ENCODE measurements at regions not wholly inside any gene's neighbourhood (a gene's known extent, or its start where the extent isn't known, plus 50 kb on each side); places are given as distances from the start of the nearest gene placed in this dataset.

GRCh38 chr1:216833509-216833908 is 110.3 kb upstream of the ESRRG start:
- H3K9me3 ChIP-seq (ENCODE audit: control insufficient read depth, low read length) = no peaks in the 10 kb centered on the region
- H3K4me3 ChIP-seq (ENCODE audit: low read length in 2 of 2) = no peak overlapping the region
- ATAC-seq (ENCODE audit: low FRiP score) (no peak), DNase-seq (no peak)
- H3K4me1 ChIP-seq (ENCODE audit: control insufficient read depth in 1 of 2, insufficient read depth in 2 of 2, low read length in 2 of 2) = no peaks in the 10 kb centered on the region
- WGBS, 2 donors = 76 to 83% methylated on average over 4 of the region's 4 CpGs
- intact Hi-C loops (cut with DNase I) = no loop called here
- no peaks in the 10 kb centered on the region for H3K36me3 ChIP-seq (ENCODE audit: control insufficient read depth in 1 of 2, insufficient read depth in 2 of 2, low read length in 1 of 2)
- H3K27me3 ChIP-seq (ENCODE audit: control insufficient read depth in 1 of 2, insufficient read depth in 2 of 2, low read length in 1 of 2) = no peaks in the 10 kb centered on the region
- H3K27ac ChIP-seq (ENCODE audit: low read depth in 1 of 2, low read length in 2 of 2) = no peak overlapping the region

GRCh38 chr1:216832192-216832591 is 109.0 kb upstream of the ESRRG start:
- ATAC-seq (ENCODE audit: low FRiP score) (no peak), DNase-seq (no peak)
- 54 to 60% methylated on average over 3 of the region's 3 CpGs for WGBS, 2 donors
- Histone ChIP-seq H3K36me3 (ENCODE audit: control insufficient read depth in 1 of 2, insufficient read depth in 2 of 2, low read length in 1 of 2) (no peaks in the 10 kb centered on the region), H3K4me1 (ENCODE audit: control insufficient read depth in 1 of 2, insufficient read depth in 2 of 2, low read length in 2 of 2) (no peaks in the 10 kb centered on the region), H3K27me3 (ENCODE audit: control insufficient read depth in 1 of 2, insufficient read depth in 2 of 2, low read length in 1 of 2) (no peaks in the 10 kb centered on the region), H3K4me3 (ENCODE audit: low read length in 2 of 2) (no peak overlapping the region), H3K9me3 (ENCODE audit: control insufficient read depth, low read length) (no peaks in the 10 kb centered on the region), H3K27ac (ENCODE audit: low read depth in 1 of 2, low read length in 2 of 2) (no peak overlapping the region)
- intact Hi-C loops (cut with DNase I) = no loop called here

- H3K4me3 ChIP-seq (ENCODE audit: low read length in 2 of 2) = no peak overlapping the region
- no peak for ATAC-seq (ENCODE audit: low FRiP score)
- no peaks in the 10 kb centered on the region for H3K27me3 ChIP-seq (ENCODE audit: control insufficient read depth in 1 of 2, insufficient read depth in 2 of 2, low read length in 1 of 2)
- no peak for DNase-seq
- H3K9me3 ChIP-seq (ENCODE audit: control insufficient read depth, low read length) = no peaks in the 10 kb centered on the region
- intact Hi-C loops (cut with DNase I) = no loop called here
- WGBS, 2 donors = 61 to 67% methylated on average over 10 of the region's 10 CpGs
- no peak overlapping the region for H3K27ac ChIP-seq (ENCODE audit: low read depth in 1 of 2, low read length in 2 of 2)
- H3K4me1 ChIP-seq (ENCODE audit: control insufficient read depth in 1 of 2, insufficient read depth in 2 of 2, low read length in 2 of 2) = no peaks in the 10 kb centered on the region
- H3K36me3 ChIP-seq (ENCODE audit: control insufficient read depth in 1 of 2, insufficient read depth in 2 of 2, low read length in 1 of 2) = no peaks in the 10 kb centered on the region
These were observed 107.4 kb upstream of the ESRRG start for GRCh38 chr1:216830424-216831210.

GRCh38 chr1:216827251-216827650 is 104.0 kb upstream of the ESRRG start:
- no peak overlapping the region for H3K4me3 ChIP-seq (ENCODE audit: low read length in 2 of 2)
- DNase-seq (no peak), ATAC-seq (ENCODE audit: low FRiP score) (no peak)
- no peaks in the 10 kb centered on the region for H3K4me1 ChIP-seq (ENCODE audit: control insufficient read depth in 1 of 2, insufficient read depth in 2 of 2, low read length in 2 of 2)
- intact Hi-C loops (cut with DNase I) = no loop called here
- 45 to 91% methylated on average over 2 of the region's 2 CpGs for WGBS, 2 donors
- H3K27ac ChIP-seq (ENCODE audit: low read depth in 1 of 2, low read length in 2 of 2) = no peak overlapping the region
- H3K36me3 ChIP-seq (ENCODE audit: control insufficient read depth in 1 of 2, insufficient read depth in 2 of 2, low read length in 1 of 2) = no peaks in the 10 kb centered on the region
- H3K27me3 ChIP-seq (ENCODE audit: control insufficient read depth in 1 of 2, insufficient read depth in 2 of 2, low read length in 1 of 2) = no peaks in the 10 kb centered on the region
- H3K9me3 ChIP-seq (ENCODE audit: control insufficient read depth, low read length) = no peaks in the 10 kb centered on the region

- Histone ChIP-seq H3K27me3 (ENCODE audit: control insufficient read depth in 1 of 2, insufficient read depth in 2 of 2, low read length in 1 of 2) (no peaks in the 10 kb centered on the region), H3K4me3 (ENCODE audit: low read length in 2 of 2) (no peak overlapping the region), H3K36me3 (ENCODE audit: control insufficient read depth in 1 of 2, insufficient read depth in 2 of 2, low read length in 1 of 2) (no peaks in the 10 kb centered on the region), H3K9me3 (ENCODE audit: control insufficient read depth, low read length) (no peaks in the 10 kb centered on the region), H3K4me1 (ENCODE audit: control insufficient read depth in 1 of 2, insufficient read depth in 2 of 2, low read length in 2 of 2) (no peaks in the 10 kb centered on the region), H3K27ac (ENCODE audit: low read depth in 1 of 2, low read length in 2 of 2) (no peak overlapping the region)
- intact Hi-C loops (cut with DNase I) = no loop called here
- ATAC-seq (ENCODE audit: low FRiP score) (no peak), DNase-seq (no peak)
- 80% methylated on average over 2 of the region's 2 CpGs for WGBS, 2 donors
These were observed 103.4 kb upstream of the ESRRG start for GRCh38 chr1:216826646-216827045.

GRCh38 chr1:216826214-216826613 is 103.0 kb upstream of the ESRRG start:
- DNase-seq (no peak), ATAC-seq (ENCODE audit: low FRiP score) (no peak)
- Histone ChIP-seq H3K4me1 (ENCODE audit: control insufficient read depth in 1 of 2, insufficient read depth in 2 of 2, low read length in 2 of 2) (no peaks in the 10 kb centered on the region), H3K27me3 (ENCODE audit: control insufficient read depth in 1 of 2, insufficient read depth in 2 of 2, low read length in 1 of 2) (no peaks in the 10 kb centered on the region), H3K9me3 (ENCODE audit: control insufficient read depth, low read length) (no peaks in the 10 kb centered on the region), H3K4me3 (ENCODE audit: low read length in 2 of 2) (no peak overlapping the region), H3K27ac (ENCODE audit: low read depth in 1 of 2, low read length in 2 of 2) (no peak overlapping the region), H3K36me3 (ENCODE audit: control insufficient read depth in 1 of 2, insufficient read depth in 2 of 2, low read length in 1 of 2) (no peaks in the 10 kb centered on the region)
- intact Hi-C loops (cut with DNase I) = no loop called here
- 82 to 86% methylated on average over 4 of the region's 4 CpGs for WGBS, 2 donors

GRCh38 chr1:216825557-216825956 is 102.3 kb upstream of the ESRRG start:
- intact Hi-C loops (cut with DNase I) = no loop called here
- no peaks in the 10 kb centered on the region for H3K27me3 ChIP-seq (ENCODE audit: control insufficient read depth in 1 of 2, insufficient read depth in 2 of 2, low read length in 1 of 2)

GRCh38 chr1:216824511-216824910 is 101.3 kb upstream of the ESRRG start:
- Histone ChIP-seq H3K36me3 (ENCODE audit: control insufficient read depth in 1 of 2, insufficient read depth in 2 of 2, low read length in 1 of 2) (no peaks in the 10 kb centered on the region), H3K4me3 (ENCODE audit: low read length in 2 of 2) (no peak overlapping the region), H3K9me3 (ENCODE audit: control insufficient read depth, low read length) (no peaks in the 10 kb centered on the region), H3K27ac (ENCODE audit: low read depth in 1 of 2, low read length in 2 of 2) (no peak overlapping the region), H3K27me3 (ENCODE audit: control insufficient read depth in 1 of 2, insufficient read depth in 2 of 2, low read length in 1 of 2) (no peaks in the 10 kb centered on the region), H3K4me1 (ENCODE audit: control insufficient read depth in 1 of 2, insufficient read depth in 2 of 2, low read length in 2 of 2) (no peaks in the 10 kb centered on the region)
- WGBS, 2 donors = 92 to 97% methylated on average over 3 of the region's 3 CpGs
- DNase-seq = no peak
- no peak for ATAC-seq (ENCODE audit: low FRiP score)
- intact Hi-C loops (cut with DNase I) = no loop called here

More at GRCh38 chr1:216825557-216825956, 102.3 kb upstream of the ESRRG start:
- no peaks in the 10 kb centered on the region for H3K36me3 ChIP-seq (ENCODE audit: control insufficient read depth in 1 of 2, insufficient read depth in 2 of 2, low read length in 1 of 2)
- H3K4me1 ChIP-seq (ENCODE audit: control insufficient read depth in 1 of 2, insufficient read depth in 2 of 2, low read length in 2 of 2) = no peaks in the 10 kb centered on the region
- no peak for DNase-seq
- 86% methylated on average over 2 of the region's 2 CpGs for WGBS, 2 donors
- H3K9me3 ChIP-seq (ENCODE audit: control insufficient read depth, low read length) = no peaks in the 10 kb centered on the region
- no peak overlapping the region for H3K27ac ChIP-seq (ENCODE audit: low read depth in 1 of 2, low read length in 2 of 2)
- ATAC-seq (ENCODE audit: low FRiP score) = no peak
- no peak overlapping the region for H3K4me3 ChIP-seq (ENCODE audit: low read length in 2 of 2)

GRCh38 chr1:216823731-216824130 is 100.5 kb upstream of the ESRRG start:
- ATAC-seq (ENCODE audit: low FRiP score) (no peak), DNase-seq (no peak)
- H3K9me3 ChIP-seq (ENCODE audit: control insufficient read depth, low read length) = no peaks in the 10 kb centered on the region
- no peaks in the 10 kb centered on the region for H3K27me3 ChIP-seq (ENCODE audit: control insufficient read depth in 1 of 2, insufficient read depth in 2 of 2, low read length in 1 of 2)
- no peaks in the 10 kb centered on the region for H3K4me1 ChIP-seq (ENCODE audit: control insufficient read depth in 1 of 2, insufficient read depth in 2 of 2, low read length in 2 of 2)
- H3K36me3 ChIP-seq (ENCODE audit: control insufficient read depth in 1 of 2, insufficient read depth in 2 of 2, low read length in 1 of 2) = no peaks in the 10 kb centered on the region
- intact Hi-C loops (cut with DNase I) = no loop called here
- no peak overlapping the region for H3K27ac ChIP-seq (ENCODE audit: low read depth in 1 of 2, low read length in 2 of 2)
- 95% methylated on average over 2 of the region's 2 CpGs for WGBS, 2 donors
- no peak overlapping the region for H3K4me3 ChIP-seq (ENCODE audit: low read length in 2 of 2)

All from aorta (tissue), 5 donors.